ENCODE measurements at regions not wholly inside any gene's neighbourhood (a gene's known extent, or its start where the extent isn't known, plus 50 kb on each side); places are given as distances from the start of the nearest gene placed in this dataset.

DNA sequence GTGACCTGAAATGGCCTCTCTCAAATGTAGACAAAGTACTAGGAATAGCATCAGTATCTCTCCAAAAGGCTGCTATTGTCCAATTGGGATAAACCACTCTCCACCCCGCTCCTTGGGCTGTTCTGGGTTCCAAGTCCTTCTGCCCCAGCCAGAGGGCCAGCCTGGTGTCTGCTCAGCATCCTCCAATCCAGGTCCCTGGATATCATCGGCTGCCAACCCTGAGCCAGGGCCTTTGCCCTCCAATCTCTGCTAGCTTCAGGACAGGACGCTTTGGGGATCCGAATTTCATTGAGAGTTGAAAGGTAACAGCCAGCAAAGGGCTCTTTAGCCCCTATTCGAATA is 119.3 kb upstream of the ADPGK start:
- no peak for DNase-seq
- no peaks in the 10 kb centered on the region for H3K36me3 ChIP-seq
- H3K27ac ChIP-seq = no peak overlapping the region
- H3K9me3 ChIP-seq = no peaks in the 10 kb centered on the region
- H3K4me3 ChIP-seq (replicated peaks in 1 of 3) = no peak overlapping the region
- intact Hi-C loops (cut with DNase I) = no loop called here
- 74 to 78% methylated on average over 5 of the region's 5 CpGs for WGBS, 2 donors
- no peak for TF ChIP-seq POLR2A (IDR thresholded peaks at IDR 0.05)
- TF ChIP-seq, protein P1, sequence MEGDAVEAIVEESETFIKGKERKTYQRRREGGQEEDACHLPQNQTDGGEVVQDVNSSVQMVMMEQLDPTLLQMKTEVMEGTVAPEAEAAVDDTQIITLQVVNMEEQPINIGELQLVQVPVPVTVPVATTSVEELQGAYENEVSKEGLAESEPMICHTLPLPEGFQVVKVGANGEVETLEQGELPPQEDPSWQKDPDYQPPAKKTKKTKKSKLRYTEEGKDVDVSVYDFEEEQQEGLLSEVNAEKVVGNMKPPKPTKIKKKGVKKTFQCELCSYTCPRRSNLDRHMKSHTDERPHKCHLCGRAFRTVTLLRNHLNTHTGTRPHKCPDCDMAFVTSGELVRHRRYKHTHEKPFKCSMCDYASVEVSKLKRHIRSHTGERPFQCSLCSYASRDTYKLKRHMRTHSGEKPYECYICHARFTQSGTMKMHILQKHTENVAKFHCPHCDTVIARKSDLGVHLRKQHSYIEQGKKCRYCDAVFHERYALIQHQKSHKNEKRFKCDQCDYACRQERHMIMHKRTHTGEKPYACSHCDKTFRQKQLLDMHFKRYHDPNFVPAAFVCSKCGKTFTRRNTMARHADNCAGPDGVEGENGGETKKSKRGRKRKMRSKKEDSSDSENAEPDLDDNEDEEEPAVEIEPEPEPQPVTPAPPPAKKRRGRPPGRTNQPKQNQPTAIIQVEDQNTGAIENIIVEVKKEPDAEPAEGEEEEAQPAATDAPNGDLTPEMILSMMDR (IDR thresholded peaks at IDR 0.05) = no peak
- no peaks in the 10 kb centered on the region for H3K4me1 ChIP-seq
- H3K27me3 ChIP-seq = no peaks in the 10 kb centered on the region

DNA sequence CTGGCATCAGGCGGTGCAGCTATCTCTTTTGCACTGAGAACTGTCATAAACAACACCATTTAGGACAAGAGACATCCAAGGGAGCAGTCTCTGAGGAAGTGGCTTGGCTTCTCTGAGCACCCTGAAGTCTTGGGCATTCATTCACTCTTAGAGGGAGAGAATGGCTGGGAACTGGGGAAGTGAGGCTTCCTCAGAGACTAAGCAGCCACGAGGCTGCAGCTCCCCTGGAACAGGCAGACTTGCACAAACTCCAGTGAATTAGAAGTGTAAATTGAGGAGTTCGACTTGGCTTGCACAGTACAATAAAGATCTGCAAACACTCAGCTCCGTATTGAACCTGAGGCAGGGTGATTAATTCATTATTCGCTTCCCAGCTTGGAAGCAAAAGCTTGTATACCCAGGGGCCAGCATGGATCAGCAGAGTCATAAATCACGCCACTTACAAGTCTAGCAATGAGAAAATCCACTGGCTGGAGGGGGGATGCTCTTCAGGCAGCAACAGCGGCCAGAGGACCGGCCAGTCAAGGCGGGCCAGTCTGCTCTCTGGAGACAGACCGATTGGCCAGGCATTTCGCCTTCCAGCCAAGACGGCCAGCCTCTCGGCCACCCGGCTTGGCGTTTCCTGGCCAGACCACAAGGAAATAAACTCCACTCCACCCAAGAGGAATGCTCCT is 118.8 kb upstream of the ADPGK start:
- TF ChIP-seq POLR2A (IDR thresholded peaks at IDR 0.05) = no peak
- TF ChIP-seq, protein P1 (IDR thresholded peaks at IDR 0.05) = no peak
- intact Hi-C loops (cut with DNase I) = no loop called here
- Histone ChIP-seq H3K4me1 (no peaks in the 10 kb centered on the region), H3K27me3 (no peaks in the 10 kb centered on the region), H3K9me3 (no peaks in the 10 kb centered on the region), H3K36me3 (no peaks in the 10 kb centered on the region), H3K4me3 (replicated peaks in 1 of 3) (no peak overlapping the region), H3K27ac (no peak overlapping the region)
- 42 to 68% methylated on average over 8 to 15 of the region's 15 CpGs for WGBS, 2 donors
- peak; percentile 13 to 18 for DNase-seq

DNA sequence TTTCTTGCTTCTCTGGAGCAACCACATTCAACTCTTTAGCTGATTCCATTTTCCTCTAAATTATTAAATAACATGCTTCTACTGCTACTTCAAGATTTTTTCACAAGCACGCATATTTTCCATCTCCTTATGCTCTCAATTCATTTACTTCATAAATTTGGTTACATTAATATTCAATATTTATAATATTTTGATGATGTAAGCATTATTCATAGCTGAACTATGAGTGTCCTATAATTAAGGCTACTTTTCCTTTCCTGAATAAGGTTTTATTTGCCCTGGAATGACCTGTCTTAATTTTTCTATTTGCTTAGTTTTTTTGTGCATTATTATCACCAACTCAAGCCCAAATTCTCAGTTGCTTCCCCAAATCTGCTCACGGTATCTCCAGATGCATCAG is 109.4 kb upstream of the ADPGK start:
- Histone ChIP-seq H3K27ac (no peak overlapping the region), H3K4me3 (replicated peaks in 1 of 3) (no peak overlapping the region), H3K9me3 (no peaks in the 10 kb centered on the region), H3K27me3 (no peaks in the 10 kb centered on the region), H3K36me3 (no peaks in the 10 kb centered on the region), H3K4me1 (no peaks in the 10 kb centered on the region)
- no peak for DNase-seq
- intact Hi-C loops (cut with DNase I) = no loop called here
- 89 to 90% methylated on average over 2 of the region's 2 CpGs for WGBS, 2 donors
- TF ChIP-seq, protein P1 (IDR thresholded peaks at IDR 0.05) = no peak
- no peak for TF ChIP-seq POLR2A (IDR thresholded peaks at IDR 0.05)

DNA sequence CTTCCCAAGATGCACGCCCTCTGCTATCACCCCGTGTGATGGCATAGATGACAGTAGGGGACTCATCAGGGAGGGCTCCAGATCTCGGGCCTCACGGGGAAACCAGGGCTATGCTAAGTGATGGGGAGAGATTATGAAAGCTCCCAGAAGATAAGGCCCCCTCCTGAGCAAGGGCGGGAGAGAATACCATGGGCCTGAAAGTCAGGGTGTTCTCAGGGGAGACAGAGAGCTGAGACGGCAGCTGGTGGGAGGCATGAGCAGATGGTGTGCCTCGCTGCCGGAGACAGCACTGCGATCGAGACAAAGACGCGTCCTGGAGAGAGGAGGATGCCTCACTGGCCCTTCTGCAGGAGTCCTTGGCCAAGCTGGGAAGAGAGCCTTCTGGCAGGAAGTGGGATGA is 106.5 kb upstream of the ADPGK start:
- no peaks in the 10 kb centered on the region for H3K9me3 ChIP-seq
- no peaks in the 10 kb centered on the region for H3K4me1 ChIP-seq
- no peaks in the 10 kb centered on the region for H3K27me3 ChIP-seq
- no peak for TF ChIP-seq POLR2A (IDR thresholded peaks at IDR 0.05)
- TF ChIP-seq, protein P1 (IDR thresholded peaks at IDR 0.05) = no peak
- intact Hi-C loops (cut with DNase I) = no loop called here
- H3K27ac ChIP-seq = no peak overlapping the region
- 61 to 77% methylated on average over 9 to 12 of the region's 12 CpGs for WGBS, 2 donors
- H3K4me3 ChIP-seq (replicated peaks in 1 of 3) = no peak overlapping the region
- no peaks in the 10 kb centered on the region for H3K36me3 ChIP-seq
- no peak for DNase-seq

DNA sequence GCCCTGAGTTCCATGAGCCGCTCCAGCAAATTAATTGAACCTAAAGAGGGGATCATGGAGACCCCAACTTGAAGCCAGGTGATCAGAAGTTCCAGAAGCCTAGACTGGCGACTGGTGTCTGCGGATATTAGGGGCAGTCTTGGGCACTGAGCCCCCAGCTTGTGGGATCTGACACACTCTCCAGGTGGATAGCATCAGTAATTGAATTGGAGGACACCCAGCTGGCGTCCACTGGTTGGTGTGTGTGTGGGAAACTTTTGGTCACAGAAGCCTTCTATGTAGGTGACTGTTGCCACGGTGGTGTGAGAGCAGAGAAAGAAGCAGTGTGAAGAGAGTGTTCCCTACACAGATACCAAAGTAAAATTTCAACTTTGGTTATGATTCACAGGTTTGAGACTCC is 106.0 kb upstream of the ADPGK start:
- no peak overlapping the region for H3K4me3 ChIP-seq (replicated peaks in 1 of 3)
- H3K27ac ChIP-seq = no peak overlapping the region
- no peaks in the 10 kb centered on the region for H3K36me3 ChIP-seq
- intact Hi-C loops (cut with DNase I) = no loop called here
- no peaks in the 10 kb centered on the region for H3K4me1 ChIP-seq
- no peak for DNase-seq
- WGBS, 2 donors = 86 to 92% methylated on average over 5 of the region's 5 CpGs
- TF ChIP-seq, protein P1 (IDR thresholded peaks at IDR 0.05) = no peak
- no peak for TF ChIP-seq POLR2A (IDR thresholded peaks at IDR 0.05)
- no peaks in the 10 kb centered on the region for H3K9me3 ChIP-seq
- H3K27me3 ChIP-seq = no peaks in the 10 kb centered on the region

All from thyroid gland (tissue), 4 donors.